Tibial nerve (tissue), 4 donors: ENCODE measurements at regions not wholly inside any gene's neighbourhood (a gene's known extent, or its start where the extent isn't known, plus 50 kb on each side); places are given as distances from the start of the nearest gene placed in this dataset.

Experiments
- DNase-seq, 2 donors: peaks; one replicate each; pipeline ENCODE4 v3.0.0-alpha.2; 2019; ENCODE audit warnings: low spot score in 2 of 2
- H3K27ac ChIP-seq, 4 donors: fragments of 200-600 bp; sonication (generic) in 3 of 4; one replicate each; pipeline ENCODE4 v1.5.1; 2017 to 2019; ENCODE audit warnings: mild to moderate bottlenecking in 1 of 4
- H3K27me3 ChIP-seq, 2 donors: fragments of 200-600 bp; sonication (generic) in 1 of 2; one replicate each; pipeline versions ENCODE4 v1.5.1 to v1.6.0; 2017 to 2019
- H3K36me3 ChIP-seq, 3 donors: fragments of 200-600 bp; sonication (generic); one replicate each; pipeline ENCODE4 v1.5.1; 2018 to 2019
- H3K4me1 ChIP-seq, 4 donors: fragments of 200-600 bp; sonication (generic) in 3 of 4; one replicate each; pipeline ENCODE4 v1.5.1; 2017 to 2019
- H3K4me3 ChIP-seq, 4 donors: fragments of 200-600 bp; sonication (generic) in 3 of 4; one replicate each; pipeline ENCODE4 v1.5.1; 2017 to 2019; ENCODE audit warnings: mild to moderate bottlenecking in 1 of 4, moderate library complexity in 1 of 4
- H3K9me3 ChIP-seq, 4 donors: fragments of 200-600 bp; sonication (generic) in 3 of 4; one replicate each; pipeline ENCODE4 v1.5.1; 2017 to 2019
- EP300 ChIP-seq, 2 donors: sonication (generic); formaldehyde crosslinking; IDR thresholded peaks; one replicate each; pipeline ENCODE4 v1.6.1; 2017; ENCODE audit warnings: antibody characterized with exemption in 2 of 2, mild to moderate bottlenecking in 1 of 2
- POLR2A ChIP-seq, 2 donors: fragments of 450-650 bp; IDR thresholded peaks; one replicate each; pipeline ENCODE4 v1.6.1; 2017; ENCODE audit warnings: antibody characterized with exemption in 2 of 2, mild to moderate bottlenecking in 2 of 2, moderate library complexity in 2 of 2
- WGBS, 2 donors: methylation state at CpG; one replicate each; pipeline ENCODE4 v1.1.5; 2018; 5-methylcytosine and 5-hydroxymethylcytosine counted together
- TF ChIP-seq, protein P1 (sequence below), 5 experiments: fragments of 200-600 bp in 3 of 5; fragments of 450-650 bp in 2 of 5; sonication (generic) in 3 of 5; IDR thresholded peaks; one replicate each; pipeline ENCODE4 v1.5.1; 2016 to 2019; ENCODE audit warnings: antibody characterized with exemption in 5 of 5, mild to moderate bottlenecking in 3 of 5, moderate library complexity in 2 of 5

DNA sequence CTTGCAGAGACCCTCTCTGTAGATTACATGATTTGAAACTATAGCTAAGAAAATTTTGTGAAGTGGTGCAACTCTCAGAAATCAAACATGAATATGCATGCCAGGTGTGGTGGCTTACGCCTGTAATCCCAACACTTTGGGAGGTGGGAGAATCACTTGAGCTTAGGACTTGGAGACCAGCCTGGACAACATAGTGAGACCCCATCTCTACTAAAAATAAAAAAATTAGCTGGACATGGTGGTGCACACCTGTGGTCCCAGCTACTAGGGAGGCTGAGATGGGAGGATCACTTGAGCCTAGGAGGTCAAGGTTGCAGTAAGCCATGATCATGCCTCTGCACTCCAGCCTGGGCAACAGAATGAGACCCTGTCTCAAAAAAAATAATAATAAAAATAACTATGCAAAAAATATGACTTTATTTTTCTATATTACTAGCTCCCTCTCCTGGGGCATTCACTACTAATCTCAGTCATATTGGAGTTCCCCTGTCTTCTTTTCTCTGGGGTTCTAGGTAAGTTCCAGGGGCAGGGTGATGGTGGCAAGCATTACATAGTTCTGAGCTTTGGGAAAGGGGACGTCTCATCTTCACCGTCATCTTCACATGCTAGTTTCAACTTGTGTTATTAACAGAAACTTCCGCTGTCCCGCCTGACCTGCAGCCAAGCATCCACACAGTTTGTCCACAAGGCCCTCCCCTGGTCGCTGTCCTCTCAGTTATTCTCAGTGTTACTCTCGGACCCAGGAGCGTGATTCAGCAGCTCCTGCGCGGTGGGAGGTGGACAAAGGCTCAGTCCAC is 96.8 kb upstream of the MBOAT2 start:
- DNase-seq: no peak
- 94 to 96% methylated on average over 10 of the region's 10 CpGs for WGBS, 2 donors
- Histone ChIP-seq H3K36me3 (no peaks in the 10 kb centered on the region), H3K27me3 (no peaks in the 10 kb centered on the region), H3K4me3 (no peak overlapping the region), H3K4me1 (peaks cover 0 to 9% (median 2%) of the 10 kb centered on the region in 4 donors), H3K27ac (no peak overlapping the region), H3K9me3 (no peaks in the 10 kb centered on the region)
- TF ChIP-seq POLR2A (IDR thresholded peaks at IDR 0.05): no peak
- TF ChIP-seq EP300 (IDR thresholded peaks at IDR 0.05): no peak
- TF ChIP-seq, protein P1, sequence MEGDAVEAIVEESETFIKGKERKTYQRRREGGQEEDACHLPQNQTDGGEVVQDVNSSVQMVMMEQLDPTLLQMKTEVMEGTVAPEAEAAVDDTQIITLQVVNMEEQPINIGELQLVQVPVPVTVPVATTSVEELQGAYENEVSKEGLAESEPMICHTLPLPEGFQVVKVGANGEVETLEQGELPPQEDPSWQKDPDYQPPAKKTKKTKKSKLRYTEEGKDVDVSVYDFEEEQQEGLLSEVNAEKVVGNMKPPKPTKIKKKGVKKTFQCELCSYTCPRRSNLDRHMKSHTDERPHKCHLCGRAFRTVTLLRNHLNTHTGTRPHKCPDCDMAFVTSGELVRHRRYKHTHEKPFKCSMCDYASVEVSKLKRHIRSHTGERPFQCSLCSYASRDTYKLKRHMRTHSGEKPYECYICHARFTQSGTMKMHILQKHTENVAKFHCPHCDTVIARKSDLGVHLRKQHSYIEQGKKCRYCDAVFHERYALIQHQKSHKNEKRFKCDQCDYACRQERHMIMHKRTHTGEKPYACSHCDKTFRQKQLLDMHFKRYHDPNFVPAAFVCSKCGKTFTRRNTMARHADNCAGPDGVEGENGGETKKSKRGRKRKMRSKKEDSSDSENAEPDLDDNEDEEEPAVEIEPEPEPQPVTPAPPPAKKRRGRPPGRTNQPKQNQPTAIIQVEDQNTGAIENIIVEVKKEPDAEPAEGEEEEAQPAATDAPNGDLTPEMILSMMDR (IDR thresholded peaks at IDR 0.05): no peak

DNA sequence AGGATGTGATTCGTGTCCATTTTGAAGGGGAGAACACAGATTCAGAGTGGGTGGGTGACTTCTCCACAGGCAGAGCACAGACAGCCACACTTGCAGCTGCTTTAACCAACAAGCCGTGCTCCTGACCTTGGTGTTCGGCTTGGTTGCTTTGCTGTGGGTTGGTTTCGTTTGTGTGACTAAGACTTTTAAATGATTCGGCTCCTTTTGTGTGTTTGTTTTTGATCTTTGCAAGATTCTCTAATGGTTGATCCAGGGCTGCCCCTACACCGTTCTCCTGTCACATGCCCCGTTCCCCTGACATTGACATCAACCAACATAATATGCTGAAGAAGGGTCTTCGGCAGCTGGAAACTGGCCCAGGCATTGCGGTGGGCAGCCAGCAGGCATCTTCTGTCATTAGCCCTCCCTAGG is 95.9 kb upstream of the MBOAT2 start:
- no peaks in the 10 kb centered on the region for H3K27me3 ChIP-seq
- DNase-seq: no peak
- no peak overlapping the region for H3K27ac ChIP-seq
- peaks cover 0 to 12% (median 2%) of the 10 kb centered on the region in 4 donors for H3K4me1 ChIP-seq
- H3K4me3 ChIP-seq: no peak overlapping the region
- TF ChIP-seq EP300 (IDR thresholded peaks at IDR 0.05) (no peak), POLR2A (IDR thresholded peaks at IDR 0.05) (no peak)
- TF ChIP-seq, protein P1 (IDR thresholded peaks at IDR 0.05): no peak
- no peaks in the 10 kb centered on the region for H3K36me3 ChIP-seq
- WGBS, 2 donors: 73 to 81% methylated on average over 9 of the region's 9 CpGs
- no peaks in the 10 kb centered on the region for H3K9me3 ChIP-seq

DNA sequence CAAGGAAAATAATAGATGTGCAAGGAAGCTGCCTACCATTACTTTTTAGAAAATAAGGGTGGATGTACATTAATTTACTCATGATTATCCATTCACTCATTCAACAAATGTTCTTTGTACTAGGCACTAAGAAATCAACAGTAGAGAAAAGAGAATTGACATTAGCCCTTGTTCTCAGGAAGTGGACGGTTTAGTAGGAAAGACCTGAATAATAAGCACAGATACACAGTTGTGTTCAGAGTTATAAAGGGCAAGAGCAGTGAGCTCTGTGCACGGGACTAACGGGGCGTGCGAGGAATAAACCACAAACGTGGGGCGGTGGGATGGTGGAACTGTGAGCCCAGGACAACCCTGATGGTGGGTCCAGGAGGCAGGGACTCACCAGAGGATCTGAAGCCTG is 94.4 kb upstream of the MBOAT2 start:
- H3K9me3 ChIP-seq: no peaks in the 10 kb centered on the region
- WGBS, 2 donors: 72 to 79% methylated on average over 7 of the region's 7 CpGs
- TF ChIP-seq, protein P1 (IDR thresholded peaks at IDR 0.05): no peak
- TF ChIP-seq POLR2A (IDR thresholded peaks at IDR 0.05): no peak
- no peak for TF ChIP-seq EP300 (IDR thresholded peaks at IDR 0.05)
- no peaks in the 10 kb centered on the region for H3K27me3 ChIP-seq
- peaks cover 0 to 12% (median 2%) of the 10 kb centered on the region in 4 donors for H3K4me1 ChIP-seq
- no peak overlapping the region for H3K27ac ChIP-seq
- DNase-seq: no peak
- H3K4me3 ChIP-seq: no peak overlapping the region
- no peaks in the 10 kb centered on the region for H3K36me3 ChIP-seq

DNA sequence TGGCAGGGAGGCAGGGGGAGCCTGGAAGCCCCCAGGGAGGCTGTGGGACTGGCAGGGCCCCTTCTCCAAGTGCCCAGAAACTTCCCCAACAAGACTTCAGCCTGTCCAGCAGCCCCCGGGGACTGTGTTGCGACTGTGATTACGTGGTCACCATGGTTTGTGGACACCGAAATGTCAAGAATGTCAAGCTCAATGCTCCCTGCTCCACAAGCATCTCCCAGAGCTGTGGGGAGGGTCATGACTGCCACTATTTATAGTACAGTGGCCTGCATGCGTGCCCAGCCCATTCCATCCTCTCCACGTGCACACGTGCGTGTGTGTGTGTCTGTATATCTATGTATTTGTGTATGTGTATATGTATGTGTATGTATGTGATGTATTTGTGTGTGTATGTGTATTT is 93.8 kb upstream of the MBOAT2 start:
- Histone ChIP-seq H3K27ac (no peak overlapping the region), H3K9me3 (no peaks in the 10 kb centered on the region), H3K27me3 (no peaks in the 10 kb centered on the region), H3K4me1 (peaks cover 0 to 12% (median 2%) of the 10 kb centered on the region in 4 donors), H3K36me3 (no peaks in the 10 kb centered on the region), H3K4me3 (no peak overlapping the region)
- 40 to 78% methylated on average over 4 to 8 of the region's 8 CpGs for WGBS, 2 donors
- no peak for DNase-seq
- TF ChIP-seq EP300 (IDR thresholded peaks at IDR 0.05): no peak
- no peak for TF ChIP-seq POLR2A (IDR thresholded peaks at IDR 0.05)
- TF ChIP-seq, protein P1 (IDR thresholded peaks at IDR 0.05): no peak

DNA sequence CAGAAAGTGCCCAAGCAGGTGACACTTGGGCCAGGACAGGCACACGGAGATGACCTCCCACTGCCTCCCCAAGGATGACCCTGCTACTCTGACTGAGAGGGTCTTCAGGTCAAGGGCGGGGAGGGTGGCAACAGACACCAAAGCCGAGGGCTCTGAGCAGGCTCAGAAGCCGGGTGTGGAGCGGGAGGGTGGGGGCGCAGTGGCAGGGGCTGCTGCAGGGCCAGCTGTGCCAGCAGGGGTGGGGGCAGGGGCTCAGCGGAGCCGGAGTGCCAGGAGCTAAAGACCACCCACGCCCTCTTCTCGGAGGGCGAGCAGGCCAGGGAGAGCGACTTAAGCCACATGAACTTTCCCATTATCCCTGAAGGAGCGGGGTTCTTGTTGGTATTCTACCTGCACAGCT is 93.3 kb upstream of the MBOAT2 start:
- no peak overlapping the region for H3K4me3 ChIP-seq
- H3K27me3 ChIP-seq: no peaks in the 10 kb centered on the region
- no peak for DNase-seq
- H3K4me1 ChIP-seq: peaks cover 0 to 12% (median 2%) of the 10 kb centered on the region in 4 donors
- H3K27ac ChIP-seq: no peak overlapping the region
- no peaks in the 10 kb centered on the region for H3K36me3 ChIP-seq
- WGBS, 2 donors: 95 to 96% methylated on average over 13 of the region's 13 CpGs
- TF ChIP-seq EP300 (IDR thresholded peaks at IDR 0.05) (no peak), POLR2A (IDR thresholded peaks at IDR 0.05) (no peak)
- TF ChIP-seq, protein P1 (IDR thresholded peaks at IDR 0.05): no peak
- H3K9me3 ChIP-seq: no peaks in the 10 kb centered on the region
